GM21786 (cell line): ENCODE measurements at regions not wholly inside any gene's neighbourhood (a gene's known extent, or its start where the extent isn't known, plus 50 kb on each side); places are given as distances from the start of the nearest gene placed in this dataset.
"Not testable (repeated sequence)": the region's sequence is repeated elsewhere in the genome, so short reads cannot be mapped to it uniquely, and the experiment has no call there.

Experiments used
- ATAC-seq: cut with Tn5 transposase; IDR thresholded peaks from one replicate; pipeline ENCODE4 v1.9.1; 2021; ENCODE audit not compliant: unreplicated experiment

DNA sequence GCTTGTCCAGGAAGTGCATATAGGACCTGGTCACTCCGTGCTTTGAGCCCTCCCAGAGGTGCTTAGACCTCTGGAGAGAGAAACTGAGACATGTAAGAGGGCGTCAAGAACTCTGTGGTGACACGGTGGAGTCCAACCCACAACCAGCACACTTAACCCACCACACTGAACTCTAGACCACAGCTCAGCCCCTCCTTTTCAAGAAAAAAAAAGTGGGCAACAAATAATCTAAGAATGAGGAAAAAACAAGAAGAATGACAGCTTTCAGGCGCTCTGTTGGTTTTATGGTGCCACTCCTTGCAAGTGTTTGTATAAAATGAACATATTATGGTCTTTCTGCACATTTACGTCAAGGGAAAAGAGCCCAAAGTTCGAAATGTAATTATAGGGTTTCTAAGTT is 50.2 kb upstream of the SNAPC3 start:
- ATAC-seq: no peak

DNA sequence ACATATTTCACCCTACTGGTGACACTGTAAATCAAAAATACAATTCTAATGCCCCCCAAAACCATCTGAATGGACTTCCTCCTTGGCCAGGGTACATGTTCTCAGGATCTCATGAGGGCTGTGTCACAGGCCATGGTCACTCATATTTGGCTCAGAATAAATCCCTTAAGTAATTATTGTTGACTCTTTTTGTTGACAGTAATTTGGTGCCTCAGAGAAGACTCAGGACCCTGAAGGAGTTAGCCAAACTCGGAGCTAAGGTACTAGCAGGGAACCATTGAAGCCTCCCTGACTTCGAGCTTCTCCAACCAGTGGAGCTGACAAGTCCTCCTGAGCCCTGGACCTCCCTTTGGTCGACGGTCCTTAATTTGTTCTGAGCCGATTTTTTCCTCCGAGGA is 51.2 kb upstream of the SNAPC3 start:
- ATAC-seq: no peak

GRCh38 chr9:15370466-15371447 is 51.9 kb upstream of the SNAPC3 start:
- no peak for ATAC-seq

GRCh38 chr9:15369871-15370270 is 52.8 kb upstream of the SNAPC3 start:
- ATAC-seq: no peak

DNA sequence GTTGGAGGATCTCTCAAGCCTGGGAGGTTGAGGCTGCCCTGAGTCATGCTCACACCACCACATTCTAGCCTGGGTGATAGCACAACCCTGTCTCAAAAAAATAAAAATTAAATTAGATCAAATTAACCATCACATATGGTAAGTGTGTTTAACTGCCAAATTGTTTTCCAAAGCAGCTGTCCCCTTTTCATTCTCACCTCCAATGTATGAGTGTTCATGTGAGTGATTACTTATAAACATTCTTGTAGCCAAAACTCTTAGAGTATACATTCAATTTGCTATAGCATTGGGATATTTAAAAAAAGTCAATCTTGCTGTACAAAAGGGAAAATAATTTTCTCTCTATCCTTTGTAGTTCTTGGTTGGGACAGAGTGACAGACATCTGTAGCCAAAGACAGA is 53.4 kb upstream of the SNAPC3 start:
- no peak for ATAC-seq

- ATAC-seq: not testable (repeated sequence)
These were observed 57.6 kb upstream of the SNAPC3 start for GRCh38 chr9:15364975-15365553.

DNA sequence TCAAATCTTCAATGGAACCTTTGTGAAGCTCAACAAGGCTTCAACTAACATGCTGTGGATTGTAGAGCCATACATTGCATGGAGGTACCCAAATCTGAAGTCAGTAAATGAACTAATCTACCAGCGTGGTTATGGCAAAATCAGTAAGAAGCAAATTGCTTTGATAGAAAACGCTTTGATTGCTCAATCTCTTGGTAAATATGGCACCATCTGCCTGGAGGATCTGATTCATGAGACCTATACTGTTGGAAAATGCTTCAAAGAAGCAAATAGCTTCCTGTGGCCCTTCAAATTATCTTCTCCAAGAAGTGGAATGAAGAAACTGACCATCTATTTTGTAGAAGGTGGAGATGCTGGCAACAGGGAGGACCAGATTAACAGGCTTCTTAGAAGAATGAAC is 54.7 kb upstream of the TTC39B start:
- no peak for ATAC-seq

DNA sequence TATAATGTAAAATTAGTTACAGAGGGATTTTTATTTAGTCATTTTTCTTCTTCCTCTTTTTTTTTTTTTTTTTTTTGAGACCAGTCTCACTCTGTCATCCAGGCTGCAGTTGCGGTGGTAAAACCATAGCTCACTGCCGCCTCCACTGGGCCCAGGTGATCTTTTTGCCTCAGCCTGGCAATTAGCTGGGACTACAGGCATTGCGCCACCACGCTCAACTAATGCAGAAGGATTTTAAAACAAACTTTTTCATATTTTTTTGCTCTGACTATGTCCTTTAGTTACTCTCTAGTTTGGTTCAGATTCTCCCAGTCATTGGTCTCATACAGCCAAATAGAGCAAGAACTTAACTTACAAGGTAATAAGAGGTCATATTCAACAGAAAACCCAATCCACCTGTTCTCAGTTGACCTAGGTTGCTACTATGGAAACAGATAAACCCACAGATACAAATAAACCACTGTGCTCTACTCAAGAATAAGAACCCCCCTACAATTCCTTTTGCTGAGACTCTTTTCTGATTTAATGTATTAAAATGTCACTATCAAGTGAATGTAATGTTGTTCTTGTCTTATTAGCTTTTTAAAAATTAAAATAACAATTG is 50.1 kb upstream of the TTC39B start:
- ATAC-seq: peak; percentile 97
